Stimulated activated CD4-positive, alpha-beta T cell treated with anti-CD3 and anti-CD28 coated beads, Interleukin-15, amount 100 ng/mL, for 48 hours (primary cell): ENCODE measurements at regions not wholly inside any gene's neighbourhood (a gene's known extent, or its start where the extent isn't known, plus 50 kb on each side); places are given as distances from the start of the nearest gene placed in this dataset.

ENCODE experiments used
- DNase-seq, 2 donors: peaks; one replicate each; pipeline ENCODE4 v3.0.0-alpha.2; 2020; ENCODE audit warnings: low read depth in 2 of 2

GRCh38 chr6:90807791-90808701, 221.2 kb upstream of the MAP3K7 start:
- no peak for DNase-seq

GRCh38 chr6:90805619-90806155, 218.8 kb upstream of the MAP3K7 start:
- no peak for DNase-seq

- no peak for DNase-seq
Measured at GRCh38 chr6:90803956-90804355, 217.1 kb upstream of the MAP3K7 start.

- DNase-seq: no peak
Measured at GRCh38 chr6:90795078-90795477, 208.2 kb upstream of the MAP3K7 start.

DNA sequence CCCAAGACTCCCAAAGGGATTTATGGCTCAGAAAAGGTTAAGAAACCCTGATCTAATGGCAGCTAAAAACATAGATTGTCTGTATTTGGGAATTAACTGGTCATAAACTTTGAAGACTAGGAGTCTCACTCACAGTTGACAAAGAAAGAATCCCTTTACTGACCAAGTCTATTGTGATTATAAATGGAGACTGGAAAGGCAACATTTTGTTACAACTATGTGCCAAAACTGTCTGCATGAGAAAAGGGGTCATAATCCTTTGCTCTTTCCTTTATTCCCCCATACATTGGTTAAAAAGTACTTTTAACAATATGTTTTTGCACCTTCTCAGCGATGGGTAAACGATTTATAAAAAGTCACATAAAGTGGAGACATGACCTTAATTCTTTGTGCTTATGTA, 206.9 kb upstream of the MAP3K7 start:
- DNase-seq: no peak

DNA sequence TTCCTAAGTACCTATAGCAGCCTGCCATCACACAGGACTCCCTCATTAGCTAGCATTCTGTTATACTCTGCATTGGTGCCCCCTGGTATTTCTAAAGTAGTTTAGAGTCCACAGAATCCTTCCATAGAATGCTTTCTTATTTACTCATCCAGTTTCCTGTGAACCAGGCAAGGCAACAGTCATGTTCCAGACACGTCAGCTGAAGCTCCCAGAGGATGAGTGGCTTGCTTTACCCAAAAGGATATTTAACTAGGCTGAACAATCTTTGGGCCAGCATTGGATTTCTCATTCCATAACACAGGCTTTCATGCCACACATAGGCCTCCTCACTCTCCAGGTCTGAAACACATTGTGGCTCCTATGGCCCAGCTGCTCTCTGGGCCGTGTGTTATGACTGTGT, 203.8 kb upstream of the MAP3K7 start:
- no peak for DNase-seq

DNA sequence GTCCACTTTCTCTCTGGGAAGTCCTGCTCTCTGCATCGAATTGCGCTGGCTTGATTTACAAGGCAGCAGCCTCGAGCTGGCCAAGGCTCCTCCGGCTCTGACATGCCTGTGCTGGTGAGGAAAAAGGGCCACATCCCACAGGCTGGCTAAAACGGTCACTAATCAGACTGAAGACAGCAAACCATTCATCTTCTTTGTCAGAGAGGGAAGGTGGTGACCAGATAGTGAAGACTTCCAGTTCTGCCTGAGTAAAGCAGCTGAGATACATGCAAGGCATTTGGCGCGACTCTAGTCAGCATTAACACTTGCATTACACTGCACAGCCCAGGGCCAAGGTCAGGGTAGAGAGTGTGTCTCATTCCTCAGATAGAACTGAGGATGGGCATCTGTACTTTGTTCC, 203.2 kb upstream of the MAP3K7 start:
- no peak for DNase-seq

GRCh38 chr6:90788781-90789180, 201.9 kb upstream of the MAP3K7 start:
- no peak for DNase-seq

- DNase-seq: no peak
Measured at GRCh38 chr6:90787446-90787845, 200.6 kb upstream of the MAP3K7 start.

DNA sequence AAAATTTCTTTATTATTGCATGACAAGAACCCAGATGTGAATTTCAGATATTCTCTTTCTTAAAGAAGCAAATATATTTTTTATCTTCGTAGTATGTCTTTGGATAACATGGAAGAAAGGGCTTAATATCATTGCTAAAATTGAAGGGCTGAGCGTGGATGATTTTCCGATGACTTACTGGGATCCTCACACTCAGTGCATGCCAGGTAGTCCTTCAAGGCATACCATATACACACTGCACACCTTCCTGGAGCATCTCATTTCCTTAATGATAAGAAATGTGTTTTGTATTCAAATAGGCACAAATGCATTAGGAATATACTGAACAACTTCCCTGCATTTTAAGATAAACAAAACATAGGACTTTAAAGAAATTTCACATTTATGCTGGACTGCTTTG, 193.9 kb upstream of the MAP3K7 start:
- DNase-seq: no peak

- DNase-seq: no peak
Measured at GRCh38 chr6:90780141-90780540, 193.3 kb upstream of the MAP3K7 start.

- no peak for DNase-seq
Measured at GRCh38 chr6:90778417-90779203, 191.7 kb upstream of the MAP3K7 start.

- no peak for DNase-seq
Measured at GRCh38 chr6:90770778-90771177, 183.9 kb upstream of the MAP3K7 start.

- no peak for DNase-seq
Measured at GRCh38 chr6:90765895-90766294, 179.0 kb upstream of the MAP3K7 start.

- DNase-seq: no peak
Measured at GRCh38 chr6:90765491-90765890, 178.6 kb upstream of the MAP3K7 start.

DNA sequence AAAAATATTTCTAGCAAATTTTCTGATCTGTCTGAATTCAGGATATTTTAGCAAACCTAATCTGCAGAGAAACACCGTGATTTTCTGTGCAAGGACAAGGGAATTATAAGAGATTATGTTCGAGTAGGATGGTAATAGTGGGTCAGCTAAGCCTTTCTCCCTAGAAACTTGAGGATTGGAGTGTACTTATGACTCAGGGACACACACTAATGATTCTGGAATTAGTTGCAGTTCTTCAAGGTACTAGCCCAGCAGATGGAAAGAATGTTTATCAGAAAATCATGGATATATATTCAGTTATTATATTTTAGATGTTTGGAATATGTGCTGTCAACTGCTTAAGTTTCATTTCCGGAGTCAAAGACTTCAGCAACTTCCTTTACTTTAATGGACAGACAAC, 177.1 kb upstream of the MAP3K7 start:
- no peak for DNase-seq

DNA sequence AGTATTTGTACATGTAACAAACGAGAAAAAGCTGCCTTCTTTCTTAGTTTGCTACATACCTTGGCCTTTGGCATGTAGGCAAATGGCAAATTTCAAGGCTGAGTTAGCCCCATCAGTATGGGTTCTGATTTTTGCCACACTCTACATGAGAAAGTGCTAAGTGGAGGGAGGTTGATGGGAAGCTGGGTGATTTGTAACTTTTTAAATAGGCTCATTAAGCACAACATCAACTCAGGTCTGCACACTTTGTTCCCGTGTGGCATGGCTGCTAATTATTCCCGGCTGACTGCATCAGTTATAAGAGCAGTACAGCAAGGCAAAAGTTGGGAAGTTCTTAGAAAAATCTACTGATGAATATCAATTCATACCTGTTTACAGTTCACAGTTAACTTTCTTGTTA, 172.8 kb upstream of the MAP3K7 start:
- DNase-seq: no peak

DNA sequence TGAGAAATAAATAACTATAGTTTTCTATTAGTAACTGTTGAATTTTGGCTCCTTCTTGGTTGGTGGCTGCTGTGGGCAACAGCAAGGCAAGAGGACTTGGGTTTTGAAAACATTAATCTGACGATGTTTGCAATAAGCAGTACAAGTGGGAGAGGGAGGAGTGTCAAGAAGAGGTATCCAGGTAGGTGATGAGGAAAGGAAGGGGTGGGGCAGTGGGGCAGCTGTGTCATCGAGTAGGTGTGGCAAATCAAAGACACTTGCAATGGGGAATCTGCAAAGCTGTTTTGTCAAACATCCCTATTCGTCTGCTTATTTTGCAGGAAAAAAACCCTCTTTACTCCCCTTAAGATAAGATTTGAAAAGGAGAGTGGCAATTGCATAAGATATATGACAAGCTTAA, 171.9 kb upstream of the MAP3K7 start:
- DNase-seq: no peak

- DNase-seq: no peak
Measured at GRCh38 chr6:90753820-90754643, 167.2 kb upstream of the MAP3K7 start.

DNA sequence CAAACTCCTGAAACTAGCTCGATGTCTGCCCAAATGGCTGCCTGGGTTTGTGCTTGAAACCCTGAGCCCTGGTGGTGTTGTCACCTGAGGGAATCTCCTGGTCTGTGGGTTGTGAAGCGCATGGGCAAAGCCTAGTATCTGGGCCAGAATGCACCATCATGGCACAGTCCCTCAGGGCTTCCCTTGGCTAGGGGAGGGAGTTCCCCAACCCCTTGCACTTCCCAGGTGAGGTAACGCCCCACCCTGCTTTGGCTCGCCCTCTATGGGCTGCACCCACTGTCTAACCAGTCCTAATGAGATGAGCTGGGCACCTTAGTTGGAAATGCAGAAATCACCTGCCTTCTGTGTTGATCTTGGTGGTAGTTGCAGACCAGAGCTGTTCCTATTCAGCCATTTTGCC, 152.9 kb upstream of the MAP3K7 start:
- no peak for DNase-seq

DNA sequence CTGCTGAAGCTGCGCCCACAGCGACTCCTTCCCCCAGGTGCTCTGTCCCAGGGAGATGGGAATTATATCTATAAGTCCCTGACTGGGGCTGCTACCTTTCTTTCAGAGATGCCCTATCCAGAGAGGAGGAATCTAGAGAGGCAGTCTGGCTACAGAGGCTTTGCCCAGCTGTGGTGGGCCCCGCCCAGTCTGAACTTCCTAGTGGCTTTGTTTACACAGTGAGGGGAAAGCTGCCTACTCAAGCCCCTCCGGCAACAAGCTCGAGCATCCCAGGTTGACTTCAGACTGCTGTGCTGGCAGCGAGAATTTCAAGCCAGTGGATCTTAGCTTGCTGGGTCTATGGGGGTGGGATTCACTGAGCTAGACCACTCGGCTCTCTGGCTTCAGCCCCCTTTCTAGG, 152.5 kb upstream of the MAP3K7 start:
- no peak for DNase-seq

- no peak for DNase-seq
Measured at GRCh38 chr6:90730151-90730673, 143.3 kb upstream of the MAP3K7 start.
